GM21390 (cell line): ENCODE measurements at regions not wholly inside any gene's neighbourhood (a gene's known extent, or its start where the extent isn't known, plus 50 kb on each side); places are given as distances from the start of the nearest gene placed in this dataset.

Experiments used
- ATAC-seq: cut with Tn5 transposase; IDR thresholded peaks from one replicate; pipeline ENCODE4 v1.9.1; 2021; ENCODE audit not compliant: unreplicated experiment

DNA sequence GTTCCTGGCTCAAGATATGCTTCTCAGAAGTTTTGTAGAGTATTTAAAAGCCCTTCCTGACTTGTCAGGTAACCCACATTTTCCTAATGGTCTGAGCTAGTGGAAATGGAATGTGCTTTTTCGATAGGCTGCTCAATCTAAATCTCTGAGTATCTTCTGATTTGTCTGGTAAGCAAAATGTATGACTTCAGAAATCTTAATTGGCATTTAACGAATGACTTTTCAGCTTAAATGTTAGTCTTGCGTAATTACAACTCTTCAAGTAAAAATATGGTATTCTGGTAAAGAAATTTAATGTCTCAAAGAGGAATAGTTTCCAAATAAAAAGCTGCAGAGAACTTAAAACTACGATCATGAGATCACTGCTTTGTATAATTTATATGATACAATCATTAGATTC is 379.1 kb downstream of the ANKRD50 start:
- ATAC-seq = no peak

DNA sequence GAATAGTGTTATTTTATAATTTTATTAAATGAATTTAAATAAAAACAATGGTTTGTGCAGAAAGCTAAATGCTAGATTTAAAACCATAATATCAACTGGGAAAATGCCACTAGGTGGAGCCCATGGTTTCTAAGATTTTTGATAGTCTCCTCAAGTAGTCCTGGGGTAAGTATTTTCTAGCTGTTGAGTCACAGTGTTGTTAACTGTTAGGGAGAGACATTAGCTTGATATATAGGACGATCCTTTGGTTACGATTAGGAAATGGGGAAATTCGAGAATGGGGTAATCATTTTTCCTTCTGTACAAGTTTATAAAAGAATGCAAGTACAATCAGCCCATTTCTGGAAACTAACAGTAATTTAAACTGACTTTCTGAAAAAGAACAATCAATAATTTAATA is 378.4 kb downstream of the ANKRD50 start:
- no peak for ATAC-seq

GRCh38 chr4:124337874-124338273 is 374.7 kb downstream of the ANKRD50 start:
- no peak for ATAC-seq

DNA sequence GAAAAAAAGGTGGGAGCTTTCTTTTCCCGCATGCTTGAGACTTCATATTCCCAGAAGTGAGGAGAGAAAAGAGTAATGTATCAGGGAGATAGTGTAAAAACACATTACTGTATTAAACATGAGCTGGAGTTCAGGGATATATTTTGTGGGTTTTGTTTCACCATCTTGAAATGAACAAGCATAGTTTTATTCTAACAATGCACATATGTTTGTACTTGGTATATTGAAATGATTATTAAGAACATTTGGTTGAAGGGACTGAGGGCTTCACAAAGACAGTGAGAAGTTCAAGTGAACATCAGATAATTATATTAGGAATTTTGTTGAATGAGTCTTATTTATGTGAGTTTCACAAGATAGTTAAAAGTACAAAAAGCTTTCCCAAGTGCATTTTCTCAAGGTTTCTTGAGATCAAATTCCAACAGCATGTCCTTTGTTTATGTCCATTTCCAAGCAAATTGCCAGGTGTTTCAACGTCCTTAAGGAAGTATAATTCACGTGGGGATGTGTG is 368.8 kb downstream of the ANKRD50 start:
- no peak for ATAC-seq

- no peak for ATAC-seq
Measured at GRCh38 chr4:124372916-124373315, 339.6 kb downstream of the ANKRD50 start.

- no peak for ATAC-seq
Measured at GRCh38 chr4:124386163-124386562, 326.4 kb downstream of the ANKRD50 start.

- ATAC-seq = no peak
Measured at GRCh38 chr4:124386648-124387047, 325.9 kb downstream of the ANKRD50 start.

GRCh38 chr4:124389591-124389990 is 322.9 kb downstream of the ANKRD50 start:
- ATAC-seq = no peak

GRCh38 chr4:124390861-124391260 is 321.7 kb downstream of the ANKRD50 start:
- no peak for ATAC-seq

DNA sequence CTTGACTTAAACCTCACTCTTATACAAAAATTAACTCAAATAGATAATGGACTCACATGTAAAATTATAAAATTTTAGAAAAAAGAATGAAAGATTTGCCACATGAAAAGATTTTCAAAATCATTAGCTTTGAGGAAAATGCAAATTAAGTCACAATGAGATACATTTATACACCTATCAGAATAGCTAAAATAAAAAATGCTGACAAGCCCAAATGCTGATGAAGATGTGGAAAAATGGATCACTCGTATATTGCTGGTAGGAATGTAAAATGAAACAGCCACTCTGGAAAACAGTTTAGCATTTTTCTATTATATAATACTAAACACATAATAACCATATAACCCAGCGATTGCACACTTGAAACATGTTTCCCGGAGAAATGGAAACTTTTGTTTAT is 316.2 kb downstream of the ANKRD50 start:
- ATAC-seq = no peak

GRCh38 chr4:124401606-124402005 is 310.9 kb downstream of the ANKRD50 start:
- no peak for ATAC-seq

DNA sequence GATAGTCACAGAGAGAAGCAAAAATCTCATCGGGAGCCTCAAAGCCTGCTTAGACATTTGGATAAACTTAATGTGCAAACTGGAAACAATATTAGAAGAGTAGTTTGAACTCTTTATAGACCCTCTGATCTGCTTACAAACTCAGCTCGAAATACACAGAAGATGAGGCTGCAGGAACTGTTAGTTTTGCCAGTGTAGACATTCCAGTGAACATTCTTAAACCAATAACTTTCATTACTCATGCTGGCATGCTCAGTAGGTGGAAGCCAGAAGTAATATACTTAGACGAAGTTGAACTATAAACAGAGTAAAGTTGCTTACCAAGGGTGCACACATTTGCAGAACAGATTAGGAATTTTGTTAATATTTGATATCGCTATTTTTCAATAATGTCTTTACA is 303.5 kb downstream of the ANKRD50 start:
- no peak for ATAC-seq

DNA sequence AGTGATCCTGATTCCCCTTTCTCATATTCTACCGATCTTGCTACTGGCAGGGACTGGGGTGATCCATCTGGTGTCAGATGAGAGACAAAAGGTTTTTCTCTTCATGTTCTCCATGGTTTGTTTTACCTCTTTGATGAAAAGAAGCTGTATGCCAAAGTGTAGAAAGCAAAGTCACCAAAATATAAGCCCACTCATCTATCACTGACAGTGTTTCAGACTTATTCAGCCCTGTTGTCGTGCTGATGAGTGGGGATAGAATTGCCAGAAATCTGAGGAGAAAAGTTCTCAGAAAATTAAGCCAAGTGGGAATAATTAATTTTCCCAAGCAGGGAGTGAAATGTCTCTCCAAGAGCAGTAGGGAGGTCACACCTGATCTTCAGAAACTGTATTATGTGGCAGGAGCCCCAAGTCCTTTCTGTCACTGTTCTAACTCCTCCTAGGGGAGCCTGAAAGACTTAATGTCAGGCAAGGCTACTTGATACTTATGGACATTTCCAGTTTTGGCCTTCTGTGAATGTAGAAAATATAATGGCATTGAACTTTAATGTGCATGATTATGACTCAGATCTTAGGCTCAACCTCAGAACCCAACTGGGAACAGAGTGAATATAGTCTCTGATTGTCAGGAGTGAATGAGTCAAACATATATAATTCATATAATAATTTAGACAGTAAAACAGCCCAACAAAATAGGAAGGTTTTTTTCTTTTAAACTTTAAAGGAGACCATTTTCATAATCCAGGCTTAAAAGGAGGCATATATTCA is 298.1 kb downstream of the ANKRD50 start:
- ATAC-seq = no peak

GRCh38 chr4:124415146-124415545 is 297.4 kb downstream of the ANKRD50 start:
- no peak for ATAC-seq

DNA sequence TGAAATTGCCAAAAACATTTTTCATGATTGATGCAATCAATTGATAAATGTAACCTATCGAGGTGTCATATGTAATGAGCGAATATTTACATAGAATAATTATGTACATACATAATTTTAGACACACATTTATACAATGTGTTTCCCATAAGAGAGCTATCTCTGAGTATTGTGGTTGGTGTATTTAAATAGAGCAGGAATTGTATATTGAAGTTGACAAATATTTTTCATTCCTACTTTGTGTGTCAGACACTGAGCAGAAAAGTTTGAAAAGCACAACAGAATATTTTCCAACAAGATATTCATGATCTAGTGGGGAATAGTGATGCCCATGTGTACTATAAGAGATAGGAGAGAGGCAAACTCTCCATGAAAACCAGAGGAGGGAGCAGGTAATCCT is 295.2 kb downstream of the ANKRD50 start:
- no peak for ATAC-seq

DNA sequence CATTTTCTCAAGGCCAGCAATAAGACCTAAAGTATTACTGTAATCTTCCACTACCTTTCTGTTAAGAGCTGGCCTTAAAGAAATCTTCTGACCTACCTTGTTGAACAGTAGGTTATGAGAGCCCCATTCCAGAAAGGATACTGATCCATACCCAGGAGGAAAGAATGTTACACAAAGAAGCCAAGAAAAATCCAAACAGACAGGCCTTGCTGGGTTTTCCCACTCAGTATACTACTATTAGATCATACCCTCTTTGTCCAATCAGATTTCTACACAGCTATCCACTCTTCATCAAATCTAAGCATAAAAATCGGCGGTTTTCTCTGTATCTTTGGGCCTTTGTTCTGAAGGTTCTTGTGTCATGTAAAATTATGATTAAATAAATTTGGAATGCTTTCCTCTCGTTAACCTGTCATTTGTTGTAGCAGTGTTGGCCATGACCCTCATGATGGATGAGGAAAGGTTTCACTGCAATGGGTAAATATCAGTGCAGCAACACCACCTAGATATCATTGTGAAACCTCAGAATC is 292.3 kb downstream of the ANKRD50 start:
- no peak for ATAC-seq

DNA sequence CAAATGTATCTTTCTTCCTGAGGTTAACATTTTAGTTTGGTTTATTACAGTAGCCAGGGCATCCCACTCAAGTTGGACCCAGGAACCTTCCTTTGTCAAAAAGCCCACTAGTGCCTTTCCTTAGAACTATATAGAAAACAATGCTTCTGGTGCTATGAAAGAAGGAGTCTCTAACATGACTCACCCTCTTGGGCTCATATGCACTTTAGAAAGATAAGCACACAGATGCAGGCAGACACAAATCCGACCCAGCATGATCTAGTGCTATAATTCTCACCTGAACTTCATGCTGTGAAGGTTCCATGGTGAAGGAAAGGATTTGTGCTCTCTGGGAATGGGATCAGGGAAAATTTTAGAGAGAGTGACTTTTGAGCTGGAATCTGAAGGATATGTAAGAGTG is 289.4 kb downstream of the ANKRD50 start:
- ATAC-seq = no peak

DNA sequence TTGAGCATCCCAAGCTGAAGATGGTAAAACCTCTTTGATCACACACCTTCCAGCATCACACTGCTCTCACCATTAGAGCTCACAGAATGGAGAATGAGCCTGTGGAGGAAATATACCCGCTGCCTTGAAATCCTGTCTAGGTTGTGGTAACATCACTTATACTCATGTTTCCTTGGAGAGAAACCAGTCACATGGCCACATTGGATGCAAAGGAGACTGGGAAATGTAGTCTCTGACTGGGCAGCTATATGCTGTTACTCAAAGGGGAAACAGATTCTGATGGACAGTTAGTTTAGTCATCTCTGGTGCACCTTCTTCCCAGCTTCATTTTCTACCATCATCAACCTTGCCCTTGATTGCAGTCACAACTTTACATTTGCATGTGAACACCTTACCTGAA is 286.3 kb downstream of the ANKRD50 start:
- no peak for ATAC-seq

DNA sequence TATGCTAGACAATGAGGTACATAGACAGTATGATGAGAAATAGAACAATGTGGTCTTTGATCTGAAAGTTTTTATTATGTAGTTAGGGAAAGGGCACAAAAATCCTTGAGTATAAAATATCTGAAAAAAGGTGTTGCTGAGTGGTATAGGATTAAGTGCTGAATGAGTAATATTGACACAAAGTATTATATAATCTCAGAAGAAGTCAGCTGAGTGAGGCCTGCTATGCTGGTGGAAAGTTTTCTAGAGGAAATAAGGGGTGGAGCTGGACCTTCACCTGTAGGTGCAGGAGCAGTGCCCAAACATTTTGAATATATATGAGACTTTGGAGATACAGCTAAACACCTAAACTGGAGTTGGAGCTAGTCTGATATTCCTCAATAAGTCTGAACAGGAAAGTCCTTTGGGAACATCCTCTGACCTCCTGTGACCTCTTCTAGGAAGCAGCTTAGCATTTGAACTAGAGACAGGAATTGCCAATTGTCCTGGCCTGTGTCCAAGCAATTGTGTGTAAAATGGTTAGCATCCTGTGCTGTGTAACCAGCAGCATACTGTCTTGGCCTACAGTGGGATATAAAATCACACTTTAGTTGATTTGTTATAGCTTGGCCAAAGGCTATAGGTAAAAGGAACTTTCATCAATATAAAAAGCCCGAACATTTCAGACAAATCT is 285.3 kb downstream of the ANKRD50 start:
- ATAC-seq = no peak

- no peak for ATAC-seq
Measured at GRCh38 chr4:124428648-124429047, 283.9 kb downstream of the ANKRD50 start.

GRCh38 chr4:124429746-124430250 is 282.7 kb downstream of the ANKRD50 start:
- ATAC-seq = no peak

GRCh38 chr4:124431653-124432192 is 280.8 kb downstream of the ANKRD50 start:
- ATAC-seq = no peak
